Fibroblast of villous mesenchyme (primary cell): ENCODE measurements at regions not wholly inside any gene's neighbourhood (a gene's known extent, or its start where the extent isn't known, plus 50 kb on each side); places are given as distances from the start of the nearest gene placed in this dataset.

Experiments used
- DNase-seq: peaks from one replicate; pipeline ENCODE4 v3.0.0-alpha.2; 2010; ENCODE audit warnings: low read depth
- H3K4me3 ChIP-seq: 2 replicates; pipeline ENCODE4 v1.5.1; 2011; ENCODE audit warnings: low read depth, mild to moderate bottlenecking, low read length
- CTCF ChIP-seq: IDR thresholded peaks from 2 replicates; pipeline ENCODE4 v1.5.1; 2012; ENCODE audit warnings: low read depth, mild to moderate bottlenecking, low read length; ENCODE audit not compliant: insufficient read depth

GRCh38 chr11:50246183-50246582 is 213.5 kb downstream of the OR4C45 start:
- TF ChIP-seq CTCF, result no peak
- no peak for DNase-seq
- no peak overlapping the region for H3K4me3 ChIP-seq

DNA sequence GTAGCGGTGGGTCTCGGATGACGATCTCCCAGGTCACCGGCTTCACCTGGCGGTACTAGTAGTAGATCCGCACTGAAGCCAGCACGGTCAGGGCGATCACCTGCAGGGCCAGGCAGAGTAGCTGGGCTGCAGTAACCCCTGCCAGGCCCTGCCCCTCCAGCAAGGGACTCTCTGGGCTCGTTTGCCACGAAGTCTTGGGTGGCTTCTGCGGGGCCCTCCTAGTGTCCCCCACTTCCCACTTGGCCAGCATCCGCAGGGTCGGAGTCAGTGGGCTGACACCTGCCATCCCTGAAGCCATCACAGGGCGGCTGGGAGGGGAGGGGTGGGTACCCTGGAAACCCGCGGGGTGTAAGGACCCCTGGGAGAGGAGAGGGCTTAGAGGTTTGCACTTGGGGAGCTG is 214.0 kb downstream of the OR4C45 start:
- no peak overlapping the region for H3K4me3 ChIP-seq
- DNase-seq, result no peak
- no peak for TF ChIP-seq CTCF

DNA sequence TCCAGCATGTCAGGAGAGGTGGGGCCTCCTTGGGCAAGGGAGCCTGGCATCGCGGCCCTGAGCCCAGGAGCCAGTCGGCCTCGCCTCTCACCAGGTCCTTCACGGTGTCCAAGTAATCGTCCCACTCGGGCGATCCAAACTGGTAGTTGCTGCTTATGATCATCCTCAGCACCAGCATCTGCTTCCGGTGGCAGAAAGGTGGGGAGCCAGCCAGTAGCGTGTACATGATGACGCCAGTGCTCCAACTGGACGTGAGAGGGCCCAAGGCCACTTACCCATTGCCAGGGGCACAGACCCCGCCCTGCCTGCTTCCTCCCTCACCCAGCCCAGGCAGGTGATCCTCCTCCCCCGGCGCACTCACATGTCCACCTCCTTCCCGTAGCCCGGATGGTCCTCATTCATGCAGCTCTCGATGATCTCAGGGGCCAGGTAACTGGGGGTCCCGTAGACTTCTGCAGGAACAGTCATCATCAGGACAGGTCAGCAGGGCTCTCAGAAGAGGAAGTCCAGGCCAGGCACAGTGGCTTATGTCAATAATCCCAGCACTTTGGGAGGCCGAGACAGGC is 214.7 kb downstream of the OR4C45 start:
- H3K4me3 ChIP-seq, result no peak overlapping the region
- no peak for DNase-seq
- TF ChIP-seq CTCF, result no peak

GRCh38 chr11:50267851-50268250 is 235.2 kb downstream of the OR4C45 start:
- TF ChIP-seq CTCF, result no peak

DNA sequence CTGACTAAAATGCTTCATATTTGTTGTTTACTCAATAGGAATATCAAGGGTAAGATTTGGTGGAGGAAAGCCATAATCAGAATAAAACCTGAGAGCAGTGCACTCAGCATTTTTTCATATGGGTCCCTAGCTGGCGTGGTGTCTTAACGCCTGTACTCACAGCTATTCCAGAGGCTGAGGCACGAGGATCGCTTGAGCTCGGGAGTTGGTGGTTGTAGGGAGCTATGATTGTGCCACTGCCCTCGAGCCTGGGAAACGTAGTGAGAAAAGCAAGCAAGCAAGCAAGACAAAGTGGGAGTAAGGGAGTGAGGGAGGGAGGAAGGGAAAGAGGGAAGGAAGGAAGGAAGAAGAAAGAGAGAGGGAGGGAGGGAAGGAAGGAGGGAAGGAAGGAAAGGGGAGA is 242.5 kb downstream of the OR4C45 start:
- no peak for TF ChIP-seq CTCF
- no peak for DNase-seq
- H3K4me3 ChIP-seq, result no peak overlapping the region

More at GRCh38 chr11:50267851-50268250, 235.2 kb downstream of the OR4C45 start:
- H3K4me3 ChIP-seq, result no peak overlapping the region
- DNase-seq, result no peak

DNA sequence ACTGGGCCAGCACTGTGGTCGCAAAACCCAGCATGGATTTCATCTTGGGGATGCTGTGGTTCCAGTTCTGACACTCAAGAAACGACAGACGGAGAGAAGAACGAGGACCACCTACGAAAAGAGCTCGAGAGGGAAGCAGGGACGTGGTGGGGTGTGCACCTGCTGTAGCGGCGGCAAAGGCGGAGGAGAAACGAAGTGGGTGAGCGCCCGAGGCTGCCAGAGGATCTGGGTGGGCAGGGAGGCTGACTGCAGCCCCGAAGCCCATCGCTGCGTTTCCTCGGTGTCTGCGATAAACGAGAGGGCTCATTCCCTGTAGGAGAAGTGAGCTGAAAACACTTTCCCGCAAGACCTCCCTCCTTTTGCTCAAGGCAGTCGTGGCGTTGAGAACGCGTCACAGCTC is 246.1 kb downstream of the OR4C45 start:
- no peak overlapping the region for H3K4me3 ChIP-seq
- no peak for TF ChIP-seq CTCF
- no peak for DNase-seq
